ENCODE measurements at regions not wholly inside any gene's neighbourhood (a gene's known extent, or its start where the extent isn't known, plus 50 kb on each side); places are given as distances from the start of the nearest gene placed in this dataset.
"Not testable (repeated sequence)": the region's sequence is repeated elsewhere in the genome, so short reads cannot be mapped to it uniquely, and the experiment has no call there.

DNA sequence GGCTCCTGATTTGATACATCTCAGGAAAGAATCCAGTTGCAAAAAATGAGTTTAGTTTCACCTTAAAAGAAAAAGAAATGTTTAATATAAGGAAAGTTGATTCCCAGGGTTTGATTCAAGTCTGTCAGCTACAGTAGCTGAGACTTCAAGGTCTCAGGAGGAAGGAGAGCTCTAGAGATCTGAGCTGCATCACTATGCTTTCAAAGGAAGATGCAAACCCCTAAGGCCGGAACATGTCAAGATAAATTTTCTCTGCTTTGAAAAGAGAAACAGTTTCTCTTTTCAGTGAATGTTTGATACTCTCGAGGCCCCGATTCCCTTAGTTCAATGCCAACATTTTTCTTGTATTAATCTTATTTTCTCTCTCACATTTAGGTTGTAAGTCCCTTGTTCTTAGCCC is 128.6 kb downstream of the RGPD3 start:
- DNase-seq (no peak), ATAC-seq (no peak)
- H3K4me3 Mint-ChIP-seq: no peak overlapping the region
- peaks cover 8% of the 10 kb centered on the region for H3K27me3 Mint-ChIP-seq (ENCODE audit: low read depth)
- ChIA-PET POLR2A (no interaction called here), CTCF (no interaction called here)
- H3K36me3 Mint-ChIP-seq (ENCODE audit: low read depth): no peaks in the 10 kb centered on the region
- H3K9me3 Mint-ChIP-seq (ENCODE audit: insufficient read depth): no peaks in the 10 kb centered on the region
- H3K27ac Mint-ChIP-seq: no peak overlapping the region
- no peaks in the 10 kb centered on the region for H3K4me1 Mint-ChIP-seq (ENCODE audit: low read depth)

DNA sequence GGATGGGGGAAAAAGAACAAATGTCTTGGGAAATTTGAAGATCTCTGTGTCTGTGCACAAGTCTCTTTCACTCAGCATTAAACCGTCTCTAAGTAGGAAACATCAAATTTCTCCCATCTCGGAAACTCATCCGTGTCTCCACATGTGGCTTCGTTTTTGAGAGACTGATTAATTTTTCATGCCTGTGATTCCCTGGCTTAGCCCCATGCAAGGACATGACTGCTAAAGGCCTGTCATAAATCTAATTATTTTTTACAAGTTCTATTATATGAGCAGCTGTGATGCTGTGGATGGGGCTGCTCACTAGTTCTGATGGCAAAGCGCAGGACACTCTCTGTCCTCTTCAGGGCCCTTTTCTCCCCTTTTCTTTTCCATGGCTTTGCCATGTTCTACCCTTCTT is 129.1 kb downstream of the RGPD3 start:
- Mint-ChIP-seq H3K9me3 (ENCODE audit: insufficient read depth) (no peaks in the 10 kb centered on the region), H3K4me3 (no peak overlapping the region), H3K36me3 (ENCODE audit: low read depth) (no peaks in the 10 kb centered on the region), H3K4me1 (ENCODE audit: low read depth) (no peaks in the 10 kb centered on the region), H3K27ac (no peak overlapping the region), H3K27me3 (ENCODE audit: low read depth) (peaks cover 8% of the 10 kb centered on the region)
- DNase-seq: no peak
- ATAC-seq: no peak
- CTCF ChIA-PET: no interaction called here
- POLR2A ChIA-PET: no interaction called here

DNA sequence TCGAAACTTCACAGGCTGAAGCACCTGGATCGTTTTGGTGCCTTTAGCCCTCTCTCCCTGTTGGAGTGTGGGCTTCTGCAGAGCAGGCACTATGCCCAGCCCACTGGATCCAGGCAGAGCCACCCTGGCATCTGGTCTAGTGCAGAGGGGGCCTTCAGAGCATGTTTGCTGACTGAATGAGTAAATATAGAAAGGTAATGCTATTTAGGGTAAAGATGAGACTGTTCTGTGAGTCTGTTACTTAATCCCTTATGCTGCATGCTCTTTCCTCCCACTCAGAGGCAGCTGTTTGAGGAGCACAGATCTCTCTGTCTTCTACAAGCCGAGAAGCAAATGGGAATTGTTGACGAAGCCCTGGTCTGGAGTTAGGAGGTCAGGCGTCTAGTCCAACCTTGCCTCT is 130.2 kb downstream of the RGPD3 start:
- Mint-ChIP-seq H3K9me3 (ENCODE audit: insufficient read depth) (no peaks in the 10 kb centered on the region), H3K4me3 (no peak overlapping the region), H3K27ac (no peak overlapping the region), H3K36me3 (ENCODE audit: low read depth) (no peaks in the 10 kb centered on the region), H3K27me3 (ENCODE audit: low read depth) (peaks cover 8% of the 10 kb centered on the region), H3K4me1 (ENCODE audit: low read depth) (no peaks in the 10 kb centered on the region)
- POLR2A ChIA-PET: no interaction called here
- CTCF ChIA-PET: no interaction called here
- DNase-seq (no peak), ATAC-seq (no peak)

DNA sequence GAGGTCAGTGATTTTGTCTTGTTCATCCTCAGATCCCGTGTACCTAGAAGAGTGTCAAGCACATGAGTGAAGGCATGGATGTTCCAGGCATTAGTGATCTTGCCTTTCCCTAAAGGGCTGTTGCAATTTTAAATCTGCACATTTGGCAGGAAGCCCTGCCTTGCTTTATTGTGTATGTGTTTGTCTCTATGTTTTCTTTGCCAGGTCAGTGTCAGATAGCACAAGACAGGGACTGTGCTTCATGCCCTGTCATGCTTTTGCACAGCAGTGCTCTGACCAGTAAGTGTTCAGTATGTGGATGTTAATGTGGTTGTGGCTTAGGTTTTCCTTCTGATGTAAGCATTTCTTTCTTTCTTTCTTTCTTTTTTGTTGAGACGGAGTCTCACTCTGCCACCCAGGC is 131.5 kb downstream of the RGPD3 start:
- H3K27ac Mint-ChIP-seq: no peak overlapping the region
- no peaks in the 10 kb centered on the region for H3K9me3 Mint-ChIP-seq (ENCODE audit: insufficient read depth)
- POLR2A ChIA-PET: no interaction called here
- DNase-seq (no peak), ATAC-seq (no peak)
- H3K27me3 Mint-ChIP-seq (ENCODE audit: low read depth): peaks cover 8% of the 10 kb centered on the region
- CTCF ChIA-PET: no interaction called here
- H3K4me1 Mint-ChIP-seq (ENCODE audit: low read depth): no peaks in the 10 kb centered on the region
- no peak overlapping the region for H3K4me3 Mint-ChIP-seq
- H3K36me3 Mint-ChIP-seq (ENCODE audit: low read depth): no peaks in the 10 kb centered on the region

GRCh38 chr2:106336108-106336507 is 132.1 kb downstream of the RGPD3 start:
- ChIA-PET CTCF (no interaction called here), POLR2A (no interaction called here)
- H3K9me3 Mint-ChIP-seq (ENCODE audit: insufficient read depth): no peaks in the 10 kb centered on the region
- DNase-seq (no peak), ATAC-seq (no peak)
- no peak overlapping the region for H3K27ac Mint-ChIP-seq
- no peaks in the 10 kb centered on the region for H3K4me1 Mint-ChIP-seq (ENCODE audit: low read depth)
- no peak overlapping the region for H3K4me3 Mint-ChIP-seq
- peaks cover 8% of the 10 kb centered on the region for H3K27me3 Mint-ChIP-seq (ENCODE audit: low read depth)
- no peaks in the 10 kb centered on the region for H3K36me3 Mint-ChIP-seq (ENCODE audit: low read depth)

DNA sequence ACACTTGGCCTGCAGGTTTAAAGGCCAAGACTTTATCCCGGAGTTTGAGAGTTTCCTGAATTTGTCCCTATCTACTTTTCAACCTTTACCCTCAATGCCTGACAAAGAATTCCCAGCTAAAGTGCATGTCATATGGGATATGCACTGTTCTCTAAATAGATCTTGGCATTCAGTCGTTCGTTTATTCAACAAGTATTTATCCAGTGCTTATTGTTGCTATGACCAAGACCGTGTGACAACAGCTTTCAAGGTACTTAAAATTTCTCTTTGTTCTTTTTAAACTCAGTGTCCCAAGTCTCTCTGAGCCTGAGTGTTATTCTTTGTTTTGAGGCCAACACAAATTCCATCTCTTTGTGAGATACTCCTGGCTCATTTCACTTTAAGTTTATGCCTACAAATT is 133.4 kb downstream of the RGPD3 start:
- no peaks in the 10 kb centered on the region for H3K4me1 Mint-ChIP-seq (ENCODE audit: low read depth)
- H3K36me3 Mint-ChIP-seq (ENCODE audit: low read depth): no peaks in the 10 kb centered on the region
- no peak overlapping the region for H3K27ac Mint-ChIP-seq
- CTCF ChIA-PET: no interaction called here
- H3K27me3 Mint-ChIP-seq (ENCODE audit: low read depth): peaks cover 8% of the 10 kb centered on the region
- no peak overlapping the region for H3K4me3 Mint-ChIP-seq
- H3K9me3 Mint-ChIP-seq (ENCODE audit: insufficient read depth): no peaks in the 10 kb centered on the region
- POLR2A ChIA-PET: no interaction called here
- DNase-seq (no peak), ATAC-seq (no peak)

DNA sequence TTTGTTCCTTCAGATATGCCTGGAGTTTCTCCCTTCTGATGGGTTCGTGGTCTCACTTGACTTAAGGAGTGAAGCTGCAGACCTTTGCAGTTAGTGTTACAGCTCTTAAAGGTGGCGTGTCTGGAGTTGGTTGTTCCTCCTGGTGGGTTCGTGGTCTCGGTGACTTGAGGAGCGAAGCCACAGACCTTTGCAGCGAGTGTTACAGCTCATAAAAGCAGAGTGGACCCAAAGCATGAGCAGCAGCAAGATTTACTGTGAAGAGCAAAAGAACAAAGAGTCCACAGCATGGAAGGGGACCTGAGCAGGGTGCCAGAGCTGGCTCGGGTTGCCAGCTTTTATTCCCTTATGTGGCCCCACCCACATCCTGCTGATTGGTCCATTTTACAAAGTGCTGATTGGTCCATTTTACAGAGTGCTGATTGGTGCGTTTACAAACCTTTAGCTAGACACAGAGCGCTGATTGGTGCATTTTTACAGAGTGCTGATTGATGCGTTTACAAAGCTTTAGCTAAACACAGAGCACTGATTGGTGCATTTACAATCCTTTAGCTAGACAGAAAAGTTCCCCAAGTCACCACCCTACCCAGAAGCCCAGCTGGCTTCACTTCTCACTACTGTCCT is 134.8 kb downstream of the RGPD3 start:
- H3K9me3 Mint-ChIP-seq (ENCODE audit: insufficient read depth); H3K4me3 Mint-ChIP-seq; H3K4me1 Mint-ChIP-seq (ENCODE audit: low read depth); ATAC-seq; H3K27ac Mint-ChIP-seq; CTCF ChIA-PET; POLR2A ChIA-PET; DNase-seq; H3K27me3 Mint-ChIP-seq (ENCODE audit: low read depth); H3K36me3 Mint-ChIP-seq (ENCODE audit: low read depth): not testable (repeated sequence)

- no peaks in the 10 kb centered on the region for H3K9me3 Mint-ChIP-seq (ENCODE audit: insufficient read depth)
- no peaks in the 10 kb centered on the region for H3K27me3 Mint-ChIP-seq (ENCODE audit: low read depth)
- ChIA-PET POLR2A (no interaction called here), CTCF (no interaction called here)
- no peaks in the 10 kb centered on the region for H3K36me3 Mint-ChIP-seq (ENCODE audit: low read depth)
- no peak for DNase-seq
- no peak overlapping the region for H3K4me3 Mint-ChIP-seq
- no peak overlapping the region for H3K27ac Mint-ChIP-seq
- no peaks in the 10 kb centered on the region for H3K4me1 Mint-ChIP-seq (ENCODE audit: low read depth)
- ATAC-seq: no peak
Observed at GRCh38 chr2:106332054-106332453, 136.2 kb downstream of the RGPD3 start.

- H3K27ac Mint-ChIP-seq; H3K9me3 Mint-ChIP-seq (ENCODE audit: insufficient read depth); ATAC-seq; H3K4me3 Mint-ChIP-seq; H3K27me3 Mint-ChIP-seq (ENCODE audit: low read depth); H3K4me1 Mint-ChIP-seq (ENCODE audit: low read depth); DNase-seq; H3K36me3 Mint-ChIP-seq (ENCODE audit: low read depth); CTCF ChIA-PET; POLR2A ChIA-PET: not testable (repeated sequence)
Observed at GRCh38 chr2:106330384-106331261, 136.5 kb upstream of the UXS1 start.

DNA sequence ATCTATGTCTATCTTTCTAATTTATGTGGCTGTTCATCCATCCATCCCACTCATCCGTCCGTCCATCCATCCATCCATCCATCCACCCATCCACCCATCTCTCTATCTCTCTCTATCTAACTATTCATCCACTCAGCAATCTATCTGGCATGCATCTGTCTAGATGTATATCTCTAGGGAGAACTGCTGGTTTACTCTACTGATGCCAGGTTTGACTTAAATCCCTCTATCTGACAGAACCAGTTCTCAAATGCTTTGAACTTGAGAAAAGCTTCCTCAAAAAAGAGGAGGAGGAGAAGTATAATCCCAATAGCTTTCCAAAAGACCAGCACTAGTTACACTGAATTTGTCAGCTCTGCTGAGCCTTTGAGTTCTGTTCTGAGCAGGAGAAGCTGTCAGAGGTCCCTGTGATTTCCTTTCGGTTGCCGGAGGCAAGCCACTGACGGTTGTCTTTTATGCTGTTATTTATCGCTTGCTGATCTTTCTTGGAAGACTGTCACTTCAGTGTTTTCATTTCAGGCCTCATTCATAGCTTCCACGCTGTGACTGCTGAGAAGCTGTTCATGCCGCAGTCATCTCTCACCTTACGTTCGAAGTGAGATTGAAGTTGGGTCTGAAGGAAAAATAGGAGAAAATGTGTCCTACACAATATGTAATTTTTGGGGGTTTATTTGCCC is 129.4 kb upstream of the UXS1 start:
- CTCF ChIA-PET: no interaction called here
- POLR2A ChIA-PET: no interaction called here
- peaks cover 8% of the 10 kb centered on the region for H3K27me3 Mint-ChIP-seq (ENCODE audit: low read depth)
- H3K9me3 Mint-ChIP-seq (ENCODE audit: insufficient read depth): no peaks in the 10 kb centered on the region
- ATAC-seq (no peak), DNase-seq (no peak)
- H3K36me3 Mint-ChIP-seq (ENCODE audit: low read depth): no peaks in the 10 kb centered on the region
- H3K4me3 Mint-ChIP-seq: no peak overlapping the region
- no peaks in the 10 kb centered on the region for H3K4me1 Mint-ChIP-seq (ENCODE audit: low read depth)
- no peak overlapping the region for H3K27ac Mint-ChIP-seq

GRCh38 chr2:106322281-106322680 is 128.2 kb upstream of the UXS1 start:
- no peak for DNase-seq
- CTCF ChIA-PET: no interaction called here

GRCh38 chr2:106320439-106320838 is 126.3 kb upstream of the UXS1 start:
- H3K4me1 Mint-ChIP-seq (ENCODE audit: low read depth); H3K9me3 Mint-ChIP-seq (ENCODE audit: insufficient read depth); H3K27ac Mint-ChIP-seq; ATAC-seq; H3K36me3 Mint-ChIP-seq (ENCODE audit: low read depth); POLR2A ChIA-PET; H3K27me3 Mint-ChIP-seq (ENCODE audit: low read depth); CTCF ChIA-PET; DNase-seq; H3K4me3 Mint-ChIP-seq: not testable (repeated sequence)

More at GRCh38 chr2:106322281-106322680, 128.2 kb upstream of the UXS1 start:
- no peaks in the 10 kb centered on the region for H3K36me3 Mint-ChIP-seq (ENCODE audit: low read depth)
- POLR2A ChIA-PET: interaction anchor here (0.6 kb wide), 1 partner anchor 39 kb away, joined by 5 read pairs; no protein-coding TSS in a partner anchor
- H3K9me3 Mint-ChIP-seq (ENCODE audit: insufficient read depth): no peaks in the 10 kb centered on the region
- no peaks in the 10 kb centered on the region for H3K4me1 Mint-ChIP-seq (ENCODE audit: low read depth)
- H3K4me3 Mint-ChIP-seq: no peak overlapping the region
- no peak for ATAC-seq
- peaks cover 8% of the 10 kb centered on the region for H3K27me3 Mint-ChIP-seq (ENCODE audit: low read depth)
- no peak overlapping the region for H3K27ac Mint-ChIP-seq

Data from activated CD8-positive, alpha-beta T cell treated with anti-CD3 and anti-CD28 coated beads, Interleukin-2, amount 10 ng/mL, durations not matched to agents 7 days and 5 days (primary cell).